OCI-LY7 (cell line): ENCODE measurements at regions not wholly inside any gene's neighbourhood (a gene's known extent, or its start where the extent isn't known, plus 50 kb on each side); places are given as distances from the start of the nearest gene placed in this dataset.
"Not testable (repeated sequence)": the region's sequence is repeated elsewhere in the genome, so short reads cannot be mapped to it uniquely, and the experiment has no call there.

Experiments
- BruUV-seq: library from RNA; stranded (reverse); fragments of 400-500 nt; replicated peaks from 2 replicates; lab custom pipeline; 2021; lab: Mats Ljungman, UMichigan
- CTCF ChIA-PET: fragments of 300-600 bp; sonication (Branson Sonifier 250); formaldehyde crosslinking; loops from one replicate; lab custom pipeline; 2022; ENCODE audit warnings: antibody characterized with exemption; ENCODE audit not compliant: unreplicated experiment; lab: Charles Lee
- POLR2A ChIA-PET: fragments of 300-600 bp; sonication (Branson Sonifier 250); formaldehyde crosslinking; loops from one replicate; lab custom pipeline; 2022; ENCODE audit warnings: antibody characterized with exemption; lab: Charles Lee
- DNase-seq: peaks from one replicate; pipeline ENCODE4 v3.0.0-alpha.2; 2015; ENCODE audit warnings: low spot score
- H2AFZ ChIP-seq: fragments of 200-600 bp; sonication (generic), shearing (Covaris generic); 2 replicates; pipeline ENCODE4 v1.6.1; 2014; ENCODE audit warnings: mild to moderate bottlenecking, antibody characterized with exemption, low read length, moderate library complexity
- H3K27ac ChIP-seq: fragments of 200-600 bp; sonication (generic); 2 replicates; pipeline ENCODE4 v1.5.1; 2014; ENCODE audit warnings: mixed run types, low read depth, mild to moderate bottlenecking, moderate library complexity, low read length, inconsistent platforms; ENCODE audit not compliant: poor library complexity, severe bottlenecking
- H3K36me3 ChIP-seq: fragments of 200-600 bp; sonication (generic); 2 replicates; pipeline ENCODE4 v1.6.1; 2014; ENCODE audit warnings: mild to moderate bottlenecking, antibody characterized with exemption, low read length, moderate library complexity, mixed read lengths; ENCODE audit not compliant: insufficient read depth
- H3K4me1 ChIP-seq: fragments of 200-600 bp; sonication (generic); 2 replicates; pipeline ENCODE4 v1.5.1; 2014; ENCODE audit warnings: mild to moderate bottlenecking, low read length; ENCODE audit not compliant: insufficient read depth, poor library complexity, severe bottlenecking
- H3K4me2 ChIP-seq: fragments of 200-600 bp; sonication (generic); 2 replicates; pipeline ENCODE4 v1.6.1; 2014; ENCODE audit warnings: mild to moderate bottlenecking, low read length
- H3K4me3 ChIP-seq: fragments of 200-600 bp; sonication (generic); 2 replicates; pipeline ENCODE4 v1.5.1; 2014; ENCODE audit warnings: mild to moderate bottlenecking, low read depth, low read length; ENCODE audit not compliant: poor library complexity, severe bottlenecking
- H3K79me2 ChIP-seq: fragments of 200-600 bp; sonication (generic); 2 replicates; pipeline ENCODE4 v1.6.1; 2016; ENCODE audit warnings: low read depth, mild to moderate bottlenecking, low read length, moderate library complexity, mixed read lengths; ENCODE audit not compliant: insufficient read depth
- H3K9me2 ChIP-seq: fragments of 200-600 bp; sonication (generic); 2 replicates; pipeline ENCODE4 v1.6.1; 2016; ENCODE audit warnings: mild to moderate bottlenecking, low read length, mixed read lengths; ENCODE audit not compliant: insufficient read depth
- H3K9me3 ChIP-seq: fragments of 200-600 bp; sonication (generic); 2 replicates; pipeline ENCODE4 v1.6.1; 2014; ENCODE audit warnings: mild to moderate bottlenecking, mixed run types, low read length, mixed read lengths
- H4K20me1 ChIP-seq: fragments of 200-600 bp; sonication (generic); 2 replicates; pipeline ENCODE4 v1.6.1; 2014; ENCODE audit warnings: mild to moderate bottlenecking, antibody characterized with exemption, low read length, moderate library complexity, mixed read lengths; ENCODE audit not compliant: insufficient read depth
- EZH2phosphoT487 ChIP-seq: fragments of 200-600 bp; sonication (generic); IDR thresholded peaks from 2 replicates; pipeline ENCODE4 v1.6.1; 2018; ENCODE audit warnings: low read depth, borderline replicate concordance, mild to moderate bottlenecking, mixed run types, antibody characterized with exemption, low read length, moderate library complexity, mixed read lengths
- intact Hi-C: fragments of 100-400 bp; cut with micrococcal nuclease; formaldehyde crosslinking; loops from one replicate; pipeline ENCODE4 v1.10.0; 2022; ENCODE audit not compliant: unreplicated experiment
- TF ChIP-seq, protein P1 (sequence below): fragments of 200-600 bp; sonication (generic); conservative IDR thresholded peaks from 2 replicates; pipeline ENCODE4 v1.5.1; 2014; ENCODE audit warnings: mild to moderate bottlenecking, antibody characterized with exemption, low read length, moderate library complexity, mixed read lengths

- BruUV-seq = no TSS peak
- intact Hi-C loops = no loop called here
Observed at GRCh38 chr1:83052865-83053264, 946.1 kb downstream of the TTLL7 start.

DNA sequence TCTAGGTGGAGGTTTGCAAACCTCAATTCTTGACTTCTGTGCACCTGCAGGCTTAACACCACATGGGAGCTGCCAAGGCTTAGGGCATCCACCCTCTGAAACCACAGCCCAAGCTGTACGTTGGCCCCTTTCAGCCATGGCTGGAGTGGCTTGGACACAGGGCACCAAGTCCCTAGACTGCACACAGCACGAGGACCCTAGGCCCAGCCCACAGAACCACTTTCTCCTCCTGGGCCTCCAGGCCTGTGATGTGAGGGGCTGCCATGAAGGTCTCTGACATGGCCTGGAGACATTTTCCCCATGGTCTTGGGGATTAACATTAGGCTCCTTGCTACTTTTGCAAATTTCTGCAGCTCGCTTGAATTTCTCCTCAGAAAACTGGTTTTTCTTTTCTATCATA is 947.9 kb downstream of the TTLL7 start:
- H3K27ac ChIP-seq, CTCF ChIA-PET, H3K4me2 ChIP-seq, H3K36me3 ChIP-seq, intact Hi-C loops, BruUV-seq, H4K20me1 ChIP-seq, H2AFZ ChIP-seq, H3K9me3 ChIP-seq, H3K4me3 ChIP-seq, H3K79me2 ChIP-seq, H3K9me2 ChIP-seq, DNase-seq, POLR2A ChIA-PET, H3K4me1 ChIP-seq: not testable (repeated sequence)

More at GRCh38 chr1:83052865-83053264, 946.1 kb downstream of the TTLL7 start:
- no peaks in the 10 kb centered on the region for H3K9me3 ChIP-seq
- no peak overlapping the region for H3K27ac ChIP-seq
- no peaks in the 10 kb centered on the region for H3K79me2 ChIP-seq
- ChIA-PET CTCF (no interaction called here), POLR2A (interaction anchor here (1.7 kb wide), 1 partner anchor 9 kb away, joined by 6 read pairs; no protein-coding TSS in a partner anchor)
- H3K36me3 ChIP-seq = no peaks in the 10 kb centered on the region
- H4K20me1 ChIP-seq = no peaks in the 10 kb centered on the region
- no peak overlapping the region for H2AFZ ChIP-seq
- H3K4me1 ChIP-seq = no peaks in the 10 kb centered on the region
- DNase-seq = no peak
- H3K9me2 ChIP-seq = no peaks in the 10 kb centered on the region
- no peak overlapping the region for H3K4me2 ChIP-seq
- no peak overlapping the region for H3K4me3 ChIP-seq
- TF ChIP-seq, protein P1, sequence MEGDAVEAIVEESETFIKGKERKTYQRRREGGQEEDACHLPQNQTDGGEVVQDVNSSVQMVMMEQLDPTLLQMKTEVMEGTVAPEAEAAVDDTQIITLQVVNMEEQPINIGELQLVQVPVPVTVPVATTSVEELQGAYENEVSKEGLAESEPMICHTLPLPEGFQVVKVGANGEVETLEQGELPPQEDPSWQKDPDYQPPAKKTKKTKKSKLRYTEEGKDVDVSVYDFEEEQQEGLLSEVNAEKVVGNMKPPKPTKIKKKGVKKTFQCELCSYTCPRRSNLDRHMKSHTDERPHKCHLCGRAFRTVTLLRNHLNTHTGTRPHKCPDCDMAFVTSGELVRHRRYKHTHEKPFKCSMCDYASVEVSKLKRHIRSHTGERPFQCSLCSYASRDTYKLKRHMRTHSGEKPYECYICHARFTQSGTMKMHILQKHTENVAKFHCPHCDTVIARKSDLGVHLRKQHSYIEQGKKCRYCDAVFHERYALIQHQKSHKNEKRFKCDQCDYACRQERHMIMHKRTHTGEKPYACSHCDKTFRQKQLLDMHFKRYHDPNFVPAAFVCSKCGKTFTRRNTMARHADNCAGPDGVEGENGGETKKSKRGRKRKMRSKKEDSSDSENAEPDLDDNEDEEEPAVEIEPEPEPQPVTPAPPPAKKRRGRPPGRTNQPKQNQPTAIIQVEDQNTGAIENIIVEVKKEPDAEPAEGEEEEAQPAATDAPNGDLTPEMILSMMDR = no peak
- no peak for TF ChIP-seq EZH2phosphoT487

DNA sequence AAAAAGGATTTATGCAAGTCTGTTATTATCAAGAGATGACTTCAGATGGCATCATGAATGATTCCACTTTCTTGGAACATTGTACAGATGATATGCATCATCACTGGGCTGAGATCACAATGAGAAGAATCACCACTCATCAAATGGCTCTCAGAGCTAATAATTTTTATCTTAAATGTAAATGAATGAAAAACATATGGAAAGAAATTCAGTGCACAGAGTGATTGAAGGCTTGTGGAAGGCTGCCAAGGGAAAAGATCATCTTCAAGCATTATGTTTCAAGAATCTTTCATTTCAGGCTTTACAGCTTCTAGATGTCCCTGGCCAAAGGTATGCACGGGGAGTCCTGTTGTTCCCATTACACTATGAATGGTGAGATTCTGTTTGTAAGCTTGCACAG is 955.7 kb downstream of the TTLL7 start:
- Histone ChIP-seq H3K9me3 (no peaks in the 10 kb centered on the region), H2AFZ (no peak overlapping the region), H3K4me2 (no peak overlapping the region), H3K36me3 (no peaks in the 10 kb centered on the region), H3K4me3 (no peak overlapping the region), H3K27ac (no peak overlapping the region), H3K4me1 (no peaks in the 10 kb centered on the region), H3K79me2 (no peaks in the 10 kb centered on the region), H3K9me2 (no peaks in the 10 kb centered on the region), H4K20me1 (no peaks in the 10 kb centered on the region)
- CTCF ChIA-PET = no interaction called here
- no TSS peak for BruUV-seq
- POLR2A ChIA-PET = interaction anchor here (0.7 kb wide), 1 partner anchor 1639 kb away, joined by 3 read pairs; no protein-coding TSS in a partner anchor
- TF ChIP-seq, protein P1 = no peak
- no peak for TF ChIP-seq EZH2phosphoT487
- intact Hi-C loops = no loop called here
- no peak for DNase-seq

- H3K36me3 ChIP-seq, BruUV-seq, H3K4me3 ChIP-seq, H3K27ac ChIP-seq, H3K9me3 ChIP-seq, DNase-seq, H3K4me1 ChIP-seq, H3K79me2 ChIP-seq, intact Hi-C loops, H4K20me1 ChIP-seq, POLR2A ChIA-PET, H3K9me2 ChIP-seq, H3K4me2 ChIP-seq, H2AFZ ChIP-seq, CTCF ChIA-PET: not testable (repeated sequence)
Observed at GRCh38 chr1:83039091-83039490, 959.8 kb downstream of the TTLL7 start.
